ENCODE measurements at regions not wholly inside any gene's neighbourhood (a gene's known extent, or its start where the extent isn't known, plus 50 kb on each side); places are given as distances from the start of the nearest gene placed in this dataset.

- TF ChIP-seq CTCF (IDR thresholded peaks at IDR 0.05) (no peak), POLR2A (IDR thresholded peaks at IDR 0.05) (no peak)
Measured at GRCh38 chr3:64388886-64389285, 163.6 kb upstream of the PRICKLE2 start.

All from tibial nerve (tissue), 3 donors.